Small intestine (tissue), 7 donors: ENCODE measurements at regions not wholly inside any gene's neighbourhood (a gene's known extent, or its start where the extent isn't known, plus 50 kb on each side); places are given as distances from the start of the nearest gene placed in this dataset.
"Not testable (repeated sequence)": the region's sequence is repeated elsewhere in the genome, so short reads cannot be mapped to it uniquely, and the experiment has no call there.

ENCODE experiments used
- DNase-seq, 2 donors: peaks; one replicate each; pipeline versions ENCODE4 v3.0.0 to v3.0.0-alpha.2; 2013
- FAIRE-seq: peaks from 2 replicates; lab custom pipeline; 2012; peaks lifted over from hg19 to GRCh38; lab: Jason Lieb, UNC
- H3K27ac ChIP-seq, 3 donors: one replicate each; pipeline ENCODE4 v1.5.1; 2013; ENCODE audit warnings: low read length in 2 of 3, mild to moderate bottlenecking in 2 of 3, control low read depth in 1 of 3, inconsistent platforms in 1 of 3, low read depth in 1 of 3, moderate library complexity in 1 of 3
- H3K27me3 ChIP-seq, 3 donors: one replicate each; pipeline ENCODE4 v1.6.1; 2013; ENCODE audit warnings: low read length in 3 of 3, inconsistent platforms in 1 of 3; ENCODE audit not compliant: control insufficient read depth in 3 of 3, insufficient read depth in 3 of 3
- H3K36me3 ChIP-seq, 3 donors: one replicate each; pipeline ENCODE4 v1.6.1; 2013; ENCODE audit warnings: low read length in 3 of 3, inconsistent platforms in 1 of 3, low read depth in 1 of 3, mild to moderate bottlenecking in 1 of 3, moderate library complexity in 1 of 3; ENCODE audit not compliant: control insufficient read depth in 3 of 3, insufficient read depth in 2 of 3
- H3K4me1 ChIP-seq, 3 donors: one replicate each; pipeline ENCODE4 v1.6.1; 2013; ENCODE audit warnings: low read length in 2 of 3, inconsistent platforms in 1 of 3, low read depth in 1 of 3, mild to moderate bottlenecking in 1 of 3, moderate library complexity in 1 of 3; ENCODE audit not compliant: control insufficient read depth in 3 of 3, insufficient read depth in 2 of 3
- H3K4me3 ChIP-seq, 3 donors: one replicate each; pipeline ENCODE4 v1.5.1; 2013; ENCODE audit warnings: low read length in 3 of 3, control low read depth in 1 of 3, inconsistent platforms in 1 of 3, low read depth in 1 of 3, mild to moderate bottlenecking in 1 of 3, moderate library complexity in 1 of 3
- H3K9me3 ChIP-seq, 2 donors: one replicate each; pipeline ENCODE4 v1.6.1; 2013; ENCODE audit warnings: low read depth in 1 of 2, low read length in 1 of 2; ENCODE audit not compliant: control insufficient read depth in 2 of 2, insufficient read depth in 1 of 2
- WGBS, 3 donors: extraction: QIAGEN DNeasy Blood & Tissue Kit; methylation state at CpG; one replicate each; pipeline ENCODE4 v1.1.7; 2013; 5-methylcytosine and 5-hydroxymethylcytosine counted together
- donor health status: healthy with polysubstance abuse.
- donor health status: control.
- donor health status: control.
- donor health status: Bipolar disorder and iron deficiency.
- donor health status: healthy.

DNA sequence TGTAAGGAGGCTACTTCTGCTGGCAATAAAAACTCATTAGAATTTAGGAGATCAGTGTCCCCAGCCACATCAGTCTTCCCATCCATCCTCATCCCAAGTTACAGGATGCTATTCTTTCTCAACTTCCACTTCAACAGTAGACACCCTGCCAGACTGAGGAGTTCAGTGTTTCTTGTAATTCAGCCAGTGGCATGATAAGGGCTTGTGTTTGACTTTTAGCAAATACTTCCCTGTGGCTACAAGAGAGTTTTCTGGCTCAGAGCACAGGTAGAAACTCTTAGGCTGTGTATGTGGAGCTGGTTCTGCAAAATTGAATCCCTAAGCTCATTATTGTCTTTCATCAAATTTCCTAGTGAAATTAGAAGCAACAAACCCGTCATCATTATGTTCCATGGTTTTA lies 401.8 kb upstream of the NDN start:
- H3K27me3 ChIP-seq, H3K27ac ChIP-seq, DNase-seq, H3K36me3 ChIP-seq, H3K4me1 ChIP-seq, H3K4me3 ChIP-seq, FAIRE-seq: not testable (repeated sequence)
- H3K9me3 ChIP-seq: peaks cover 2 to 14% of the 10 kb centered on the region in 2 donors
- WGBS, 3 donors: 48 to 51% (median 50%) methylated on average over 1 of the region's 1 CpG

DNA sequence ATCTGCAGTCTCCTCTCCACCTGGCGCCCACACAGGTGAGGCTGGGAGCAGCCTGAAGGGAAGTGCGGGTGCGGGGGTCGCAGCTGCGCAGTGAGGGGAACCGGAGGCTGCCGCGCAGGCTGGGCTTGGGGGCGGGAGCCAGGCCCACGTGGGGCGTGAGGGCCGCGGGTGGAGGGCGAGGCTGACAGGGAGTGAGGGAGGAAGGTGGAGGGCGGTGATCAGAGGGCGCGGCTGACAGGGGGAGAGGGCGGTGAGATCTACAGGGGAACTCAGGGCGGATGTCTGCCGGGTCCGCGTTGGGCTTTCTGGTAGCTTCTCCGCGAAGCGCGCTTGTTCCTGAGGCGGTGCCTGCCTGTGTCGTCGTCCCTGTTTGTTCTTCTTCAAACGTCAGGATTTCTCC lies 414.4 kb upstream of the NDN start:
- H3K27ac ChIP-seq, FAIRE-seq, H3K9me3 ChIP-seq, H3K4me3 ChIP-seq, H3K36me3 ChIP-seq, H3K4me1 ChIP-seq, DNase-seq, H3K27me3 ChIP-seq: not testable (repeated sequence)
- WGBS, 3 donors: 21 to 58% (median 48%) methylated on average over 21 to 27 of the region's 30 CpGs

DNA sequence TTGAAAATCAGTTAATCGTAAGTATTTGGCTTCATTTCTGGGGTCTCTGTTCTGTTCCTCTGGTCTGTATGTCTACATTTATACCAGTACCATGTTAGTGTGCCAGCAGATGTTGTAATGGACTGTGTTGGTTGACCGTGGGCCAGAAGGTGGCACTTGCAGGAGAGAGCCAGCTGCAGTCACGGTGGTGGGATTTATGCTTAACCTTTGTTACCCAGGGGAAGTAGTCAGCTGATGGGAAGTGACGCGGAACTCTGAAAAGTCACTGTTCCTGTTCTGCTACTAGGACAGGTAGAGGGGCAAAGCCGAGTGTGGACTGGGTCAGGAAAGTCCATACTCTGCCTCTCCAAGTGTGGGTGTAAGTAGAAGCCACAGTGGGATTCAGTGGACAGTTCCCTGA lies 420.4 kb upstream of the NDN start:
- H3K4me3 ChIP-seq, FAIRE-seq: not testable (repeated sequence)
- 64 to 73% (median 65%) methylated on average over 5 to 6 of the region's 6 CpGs for WGBS, 3 donors

DNA sequence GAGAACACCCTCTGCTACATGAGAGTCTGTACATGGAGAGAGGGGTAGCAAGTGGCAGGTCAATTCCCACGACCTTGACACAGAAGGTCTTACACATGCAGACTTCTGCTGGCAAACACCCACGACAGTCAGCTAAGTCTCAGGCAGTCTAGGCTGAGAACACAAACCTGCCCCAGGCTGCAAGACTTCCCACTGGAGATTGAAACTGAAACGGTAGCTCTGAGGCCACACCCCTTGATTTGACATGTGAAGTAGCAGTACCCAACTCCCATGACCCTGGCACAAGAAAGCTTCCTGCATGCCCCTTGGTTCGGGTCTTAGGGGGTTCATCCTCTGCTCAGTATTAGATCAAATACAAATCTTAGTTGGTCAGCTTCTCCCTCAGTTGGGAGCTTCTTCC lies 420.8 kb upstream of the NDN start:
- H3K27me3 ChIP-seq, H3K36me3 ChIP-seq, H3K4me3 ChIP-seq, H3K4me1 ChIP-seq, FAIRE-seq, H3K9me3 ChIP-seq, H3K27ac ChIP-seq, DNase-seq: not testable (repeated sequence)
- 33 to 57% (median 37%) methylated on average over 3 to 4 of the region's 4 CpGs for WGBS, 3 donors

More for the DNA sequence above, 420.4 kb upstream of the NDN start:
- H3K27me3 ChIP-seq, DNase-seq, H3K36me3 ChIP-seq, H3K9me3 ChIP-seq, H3K4me1 ChIP-seq, H3K27ac ChIP-seq: not testable (repeated sequence)

DNA sequence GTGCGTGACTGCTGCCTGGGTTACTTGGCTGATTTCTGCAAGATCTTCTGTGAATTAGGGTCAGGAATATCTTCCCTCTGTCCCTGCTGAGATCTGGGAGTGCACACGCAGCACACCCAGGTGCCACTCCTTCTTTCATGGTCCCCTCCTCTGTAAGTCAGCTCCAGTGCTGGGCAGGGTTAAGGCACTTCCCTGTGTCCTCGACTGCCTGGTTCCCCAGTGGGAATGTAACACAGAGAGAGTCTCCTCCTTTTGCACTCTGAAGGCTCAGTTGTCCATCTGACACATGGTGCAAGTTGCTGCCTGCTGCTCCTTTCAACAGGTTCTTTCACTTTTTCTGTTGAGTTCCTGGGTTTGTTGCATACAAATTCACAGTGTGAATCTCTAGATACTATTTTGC lies 421.2 kb upstream of the NDN start:
- FAIRE-seq, H3K9me3 ChIP-seq, H3K4me3 ChIP-seq, DNase-seq, H3K27ac ChIP-seq, H3K36me3 ChIP-seq, H3K27me3 ChIP-seq, H3K4me1 ChIP-seq: not testable (repeated sequence)
- 46 to 66% (median 60%) methylated on average over 3 of the region's 3 CpGs for WGBS, 3 donors

DNA sequence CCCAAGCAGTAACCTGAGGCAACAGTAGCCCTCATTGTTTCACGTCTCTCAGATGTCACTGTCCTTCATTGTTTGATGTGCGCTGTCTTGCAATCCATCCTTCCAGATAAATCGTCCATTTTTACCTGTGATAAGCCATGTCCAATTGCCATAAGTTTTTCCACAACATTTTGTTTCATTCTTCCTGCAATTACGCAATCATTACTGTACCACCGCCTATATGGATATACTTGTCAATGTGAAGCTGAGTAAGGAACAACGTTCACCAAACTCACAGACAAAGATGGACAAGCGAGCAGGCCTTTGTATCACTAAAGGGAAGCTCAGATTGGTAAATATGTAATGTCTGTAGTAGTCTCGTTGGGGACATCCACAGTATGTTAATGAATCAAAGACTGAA lies 452.5 kb upstream of the NDN start:
- not testable (repeated sequence) for H3K27ac ChIP-seq, DNase-seq, H3K36me3 ChIP-seq, H3K9me3 ChIP-seq, FAIRE-seq, H3K4me1 ChIP-seq, H3K4me3 ChIP-seq, H3K27me3 ChIP-seq
- WGBS, 3 donors: 77 to 80% (median 79%) methylated on average over 8 of the region's 8 CpGs

DNA sequence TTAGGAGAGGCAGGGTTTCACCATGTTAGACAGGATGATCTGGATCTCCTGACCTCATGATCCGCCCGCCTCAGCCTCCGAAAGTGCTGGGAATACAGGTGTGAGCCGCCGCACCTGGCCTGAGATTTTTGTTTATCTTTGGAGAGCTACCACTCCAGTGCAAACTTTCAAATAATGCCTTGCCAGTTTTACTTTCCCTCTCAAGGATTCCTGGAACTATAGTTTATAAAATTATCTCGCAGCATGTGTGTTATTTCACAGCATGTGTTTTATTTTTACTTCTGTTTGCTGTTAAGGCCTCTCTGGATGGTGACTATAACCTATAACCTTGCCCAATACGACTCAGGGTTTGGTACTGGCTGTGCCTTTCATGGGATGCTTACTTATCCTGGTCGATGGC lies 458.0 kb upstream of the NDN start:
- 64 to 78% (median 74%) methylated on average over 8 of the region's 8 CpGs for WGBS, 3 donors

DNA sequence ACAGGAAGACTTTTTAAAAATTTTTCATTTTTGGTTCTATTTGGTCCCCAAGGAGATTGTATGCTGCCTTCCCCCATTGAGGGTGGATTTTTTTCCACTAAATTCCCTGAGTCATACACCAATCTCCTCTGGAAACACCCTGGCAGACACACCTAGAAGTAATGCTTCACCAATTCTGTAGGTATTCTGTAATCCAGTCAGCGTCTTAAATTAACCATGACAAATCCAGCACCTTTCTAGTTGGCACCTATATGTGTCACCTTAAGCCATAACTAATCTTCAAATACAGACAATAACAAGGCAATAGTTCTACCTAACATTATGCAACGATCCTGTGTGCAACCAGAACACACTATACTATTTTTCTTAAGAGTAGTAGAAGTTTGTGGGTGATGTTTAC lies 459.1 kb upstream of the NDN start:
- Histone ChIP-seq H3K27ac (no peak overlapping the region), H3K27me3 (no peaks in the 10 kb centered on the region), H3K4me1 (no peaks in the 10 kb centered on the region), H3K4me3 (no peak overlapping the region), H3K36me3 (no peaks in the 10 kb centered on the region), H3K9me3 (no peaks in the 10 kb centered on the region)
- WGBS, 3 donors: 38 to 59% (median 40%) methylated on average over 2 of the region's 2 CpGs
- FAIRE-seq (no peak), DNase-seq (no peak)

More for the DNA sequence above, 458.0 kb upstream of the NDN start:
- not testable (repeated sequence) for H3K27me3 ChIP-seq, H3K27ac ChIP-seq, H3K4me1 ChIP-seq, H3K36me3 ChIP-seq, DNase-seq, H3K9me3 ChIP-seq, FAIRE-seq, H3K4me3 ChIP-seq

DNA sequence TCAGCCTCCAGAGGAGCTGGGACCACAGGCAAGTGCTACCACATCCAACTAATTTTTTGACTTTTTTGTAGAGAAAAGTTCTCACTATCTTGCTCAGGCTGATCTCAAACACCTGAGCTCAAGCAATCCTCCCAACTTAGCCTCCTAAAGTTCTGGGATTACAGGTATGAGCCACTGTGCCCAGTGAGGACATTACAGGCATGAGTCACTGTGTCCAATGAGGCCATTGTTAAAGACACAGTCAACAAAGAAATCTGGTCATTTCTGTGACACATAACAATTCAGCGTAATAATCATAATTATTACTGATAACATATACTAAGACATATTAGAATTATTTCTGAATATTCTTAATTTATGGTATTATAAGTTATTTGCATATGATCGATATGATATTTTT lies 463.4 kb upstream of the NDN start:
- no peak overlapping the region for H3K4me3 ChIP-seq
- H3K36me3 ChIP-seq: no peaks in the 10 kb centered on the region
- H3K27me3 ChIP-seq: no peaks in the 10 kb centered on the region
- H3K4me1 ChIP-seq: no peaks in the 10 kb centered on the region
- no peaks in the 10 kb centered on the region for H3K9me3 ChIP-seq
- WGBS, 3 donors: 78 to 85% (median 84%) methylated on average over 2 of the region's 2 CpGs
- DNase-seq: no peak
- H3K27ac ChIP-seq: no peak overlapping the region
- no peak for FAIRE-seq
